ENCODE measurements at regions not wholly inside any gene's neighbourhood (a gene's known extent, or its start where the extent isn't known, plus 50 kb on each side); places are given as distances from the start of the nearest gene placed in this dataset.
"Not testable (repeated sequence)": the region's sequence is repeated elsewhere in the genome, so short reads cannot be mapped to it uniquely, and the experiment has no call there.

DNA sequence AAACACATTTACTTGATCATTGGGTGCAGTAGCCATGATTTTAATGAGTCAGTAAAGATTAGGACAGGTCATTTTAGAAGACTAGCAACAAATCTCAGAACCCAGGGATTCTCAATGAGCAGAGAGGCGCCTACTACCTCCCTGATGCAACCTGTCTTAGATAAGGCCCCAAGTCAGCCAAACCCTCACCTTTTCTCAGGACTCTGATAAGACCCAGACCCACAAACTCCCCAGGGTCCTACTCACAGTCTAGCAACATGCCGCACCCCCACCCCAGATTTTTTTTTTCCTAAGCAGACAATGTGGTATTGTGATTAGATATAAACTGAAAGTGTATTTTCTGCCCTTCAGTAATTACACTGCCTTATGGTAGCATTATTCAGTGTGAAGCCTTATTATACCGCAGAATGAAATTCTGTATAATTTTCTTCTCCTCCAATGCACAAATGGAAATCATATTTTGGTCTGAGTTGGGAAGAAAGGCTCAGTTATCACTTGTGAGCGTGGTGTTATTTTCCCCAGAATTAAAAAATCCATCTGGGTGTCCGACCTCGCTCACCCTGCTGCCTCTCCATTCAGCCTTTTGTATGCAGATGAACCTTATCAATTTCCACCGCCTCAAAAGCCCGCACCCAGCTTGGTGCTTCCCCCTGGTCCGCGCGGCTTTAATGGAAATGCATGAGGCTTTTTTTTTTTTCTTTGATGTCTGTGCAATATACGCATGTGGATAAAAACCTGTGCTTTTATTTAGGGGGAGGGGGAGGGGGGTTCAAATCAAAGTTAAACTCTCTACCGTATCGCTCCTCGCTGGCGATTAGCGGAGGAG, 122.0 kb upstream of the SOX14 start:
- no peak for DNase-seq

DNA sequence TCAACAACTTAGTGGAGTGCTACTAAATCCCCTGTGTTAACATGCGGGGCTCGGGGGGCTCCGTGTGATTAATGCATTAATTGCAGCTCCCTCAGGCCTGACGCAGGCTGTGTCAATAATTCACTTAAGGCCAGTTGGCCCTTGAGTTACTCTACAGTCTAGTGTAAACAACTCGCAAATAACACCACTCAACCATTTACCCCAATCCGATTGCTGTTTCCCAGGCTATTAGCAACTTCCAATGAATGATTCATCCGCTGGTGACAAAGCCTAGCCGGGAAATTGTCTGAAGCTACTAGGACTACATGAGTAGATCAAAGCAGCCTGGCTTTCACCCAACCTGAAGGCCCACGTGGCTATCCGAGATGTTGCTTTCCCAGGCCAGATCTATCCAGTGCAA, 121.3 kb upstream of the SOX14 start:
- no peak for DNase-seq

DNA sequence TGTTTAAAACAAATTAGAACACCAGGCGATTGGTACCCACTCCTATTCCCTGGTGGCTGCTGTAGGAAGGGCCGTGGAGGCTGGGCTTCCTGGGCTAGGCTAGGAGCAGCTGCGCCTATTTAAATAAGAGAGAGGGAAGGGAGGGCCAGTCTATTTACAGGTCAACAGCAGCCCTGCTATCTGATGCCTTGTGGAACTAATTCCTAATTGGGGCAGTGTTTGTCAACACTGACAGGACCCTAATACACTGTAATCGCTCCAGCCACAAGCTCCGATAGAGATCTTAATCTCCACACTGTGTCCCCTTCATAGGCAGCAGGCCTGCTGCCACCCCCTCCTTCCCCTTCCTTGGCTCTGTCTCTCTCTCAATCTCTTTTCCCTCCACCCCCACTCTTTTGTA, 116.9 kb upstream of the SOX14 start:
- no peak for DNase-seq

DNA sequence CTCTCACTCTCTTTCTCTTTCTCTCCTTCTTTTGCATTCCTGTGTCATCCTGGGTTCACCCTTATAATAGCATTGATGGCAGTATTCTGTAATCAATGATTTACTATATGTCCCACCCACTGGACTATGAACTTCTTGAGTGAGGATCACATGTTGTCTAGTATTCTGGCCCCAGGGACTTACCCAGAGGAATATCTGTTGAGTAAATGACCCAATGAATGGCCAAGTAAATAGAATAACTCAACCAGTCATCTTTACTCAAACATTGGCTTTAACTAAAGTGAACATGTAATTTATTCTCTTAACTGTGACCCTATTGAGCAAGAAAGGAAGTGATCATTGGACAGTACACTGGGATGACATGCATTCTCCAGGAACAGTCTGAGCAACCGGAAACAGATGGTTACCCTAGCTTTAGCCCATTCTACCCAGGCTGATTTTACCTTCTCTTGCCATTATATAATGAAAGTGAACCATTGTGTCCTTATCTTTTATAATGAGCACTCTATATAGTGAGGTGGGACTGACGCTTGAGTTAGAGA, 94.5 kb upstream of the SOX14 start:
- no peak for DNase-seq

DNA sequence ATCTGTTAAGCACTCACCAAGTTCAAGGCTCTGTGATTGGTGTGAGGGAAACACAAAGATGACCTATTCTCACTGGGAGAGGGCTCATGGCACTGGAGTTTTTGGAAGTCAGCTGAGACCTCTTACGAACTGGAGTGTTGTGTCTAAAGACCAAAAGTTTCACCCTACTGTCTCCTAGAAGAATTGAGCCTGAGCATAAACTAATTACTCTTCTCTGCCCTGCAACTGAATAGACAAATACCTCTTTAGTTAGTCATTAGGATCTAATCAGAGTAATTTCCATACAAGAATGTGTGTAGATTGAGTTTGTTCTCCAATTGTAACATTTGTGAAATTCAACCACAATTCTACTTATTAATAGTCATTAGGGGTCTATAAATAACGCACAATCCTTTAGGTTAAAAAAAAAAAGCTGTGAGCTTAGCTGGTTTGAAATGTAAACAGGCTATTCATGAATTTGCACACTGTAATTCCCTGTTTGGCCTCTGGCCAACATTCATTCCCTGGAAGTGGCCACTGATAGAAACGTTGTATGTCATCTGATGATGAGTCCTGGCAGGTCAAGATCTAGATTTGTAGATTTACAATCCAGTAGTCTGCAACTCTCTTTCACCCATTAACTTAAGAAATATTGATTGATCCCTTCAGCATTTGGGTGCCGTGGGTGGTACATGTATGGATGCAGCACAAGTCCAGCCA, 76.8 kb upstream of the SOX14 start:
- no peak for DNase-seq

DNA sequence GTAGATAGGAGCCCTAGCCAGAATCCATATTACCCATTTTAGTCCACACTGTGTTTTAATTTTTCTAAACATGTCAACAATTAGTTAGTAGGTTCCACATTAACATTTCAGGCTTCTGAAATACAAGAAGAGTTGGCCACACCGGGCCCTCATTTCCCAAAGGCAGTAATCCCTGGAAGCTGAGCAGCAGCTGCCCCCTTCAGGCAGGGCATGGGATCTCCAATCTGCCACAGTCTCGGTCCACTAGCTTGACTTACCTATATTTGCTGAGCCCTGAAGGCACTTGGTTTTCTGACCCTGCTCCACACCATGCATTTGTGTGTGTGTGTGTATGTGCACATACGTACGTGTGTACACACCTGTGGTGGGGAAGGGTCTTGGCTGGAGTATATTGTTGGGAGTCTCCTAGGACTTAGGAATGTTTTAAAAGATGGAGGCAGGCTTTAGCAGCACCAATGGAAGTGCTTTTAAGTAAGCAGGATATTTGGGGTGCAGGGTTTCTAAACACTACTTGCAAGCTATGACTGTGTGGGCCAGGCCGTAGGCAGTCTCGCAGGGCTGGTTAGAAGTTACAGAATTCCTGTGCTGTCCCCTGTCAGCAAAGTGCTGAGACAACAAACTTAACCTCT, 71.2 kb upstream of the SOX14 start:
- peak; percentile 26 for DNase-seq

DNA sequence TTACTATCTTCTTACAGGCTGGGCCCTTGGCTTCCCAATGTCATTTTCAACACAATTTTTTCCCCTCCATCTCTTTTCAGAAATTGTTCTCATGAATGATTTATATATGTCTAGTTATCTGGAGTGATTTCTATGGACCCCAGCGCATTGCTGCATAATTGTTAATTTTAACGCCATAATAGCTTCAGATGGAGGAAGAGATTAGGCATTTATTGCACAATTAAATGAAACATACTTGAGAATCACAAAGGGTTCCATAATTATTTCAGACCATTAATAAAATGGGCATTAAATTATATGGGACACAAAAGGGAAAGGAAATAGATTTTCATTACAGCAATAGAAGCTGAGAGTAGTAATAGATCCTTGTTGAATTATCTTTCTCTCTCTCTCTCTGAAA, 70.3 kb upstream of the SOX14 start:
- DNase-seq = no peak

DNA sequence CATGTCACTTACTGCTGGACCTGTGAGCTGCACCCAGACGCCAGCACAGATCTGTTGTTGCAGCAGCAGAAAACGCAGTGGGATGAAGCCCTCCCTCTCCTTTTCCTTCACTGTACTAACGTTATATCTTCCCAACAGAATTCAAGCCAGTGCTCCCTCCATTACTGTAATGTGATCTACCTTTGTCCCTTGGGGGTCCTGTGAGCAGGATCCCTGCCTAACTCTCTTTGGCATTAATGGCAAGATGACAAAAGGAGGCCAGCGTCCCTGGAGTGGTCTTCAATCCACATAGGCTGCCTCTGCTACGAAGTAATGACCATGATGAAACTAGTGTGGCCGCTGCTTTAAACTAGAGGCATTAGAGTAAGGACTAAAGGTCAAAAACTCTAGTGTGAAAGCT, 69.3 kb upstream of the SOX14 start:
- DNase-seq = no peak

DNA sequence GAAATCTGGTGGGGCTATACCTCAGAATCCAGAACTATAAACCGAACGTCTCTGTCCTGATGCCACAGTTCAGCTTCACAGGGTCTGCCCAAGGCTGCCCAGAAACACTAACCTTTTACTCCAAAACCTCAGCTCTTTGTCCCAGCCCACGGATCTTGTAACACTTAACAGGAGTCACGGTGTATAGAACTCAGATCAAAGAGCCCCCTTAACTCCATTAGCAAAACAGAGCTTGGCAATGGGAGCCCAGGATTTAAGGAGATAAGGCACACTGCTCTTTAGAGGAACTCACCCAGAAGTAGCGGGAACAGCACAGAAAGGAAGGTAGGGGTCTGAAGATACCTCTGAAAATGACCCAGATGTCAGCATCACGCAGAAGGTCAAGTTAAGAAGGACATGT, 68.8 kb upstream of the SOX14 start:
- DNase-seq = no peak

DNA sequence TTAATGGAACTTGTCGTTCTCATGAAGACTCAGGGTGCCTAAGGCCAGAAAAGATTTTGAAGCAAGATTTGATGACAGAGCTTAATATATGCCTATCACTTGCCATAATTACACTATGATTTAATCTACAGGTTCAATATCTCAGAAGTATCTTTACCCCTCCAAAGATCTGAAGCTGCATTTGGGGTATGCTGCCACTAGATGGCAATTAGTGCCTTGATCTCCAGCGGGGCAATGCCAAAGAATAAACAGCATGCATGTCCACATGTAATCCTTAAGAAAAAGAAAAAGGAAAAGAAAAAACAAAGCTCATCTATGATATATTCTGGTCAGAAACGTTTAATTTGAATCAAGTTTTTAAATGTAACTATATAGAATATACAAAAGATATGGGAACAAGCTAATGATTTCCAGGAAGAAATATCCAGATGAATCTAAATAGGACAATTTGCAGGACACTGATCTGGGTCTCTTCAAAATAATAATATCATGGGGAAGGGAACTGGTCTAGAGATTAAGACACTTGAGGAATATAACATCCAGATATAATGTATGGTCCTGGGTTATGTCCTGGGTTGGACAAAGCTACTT, 55.0 kb upstream of the SOX14 start:
- no peak for DNase-seq

DNA sequence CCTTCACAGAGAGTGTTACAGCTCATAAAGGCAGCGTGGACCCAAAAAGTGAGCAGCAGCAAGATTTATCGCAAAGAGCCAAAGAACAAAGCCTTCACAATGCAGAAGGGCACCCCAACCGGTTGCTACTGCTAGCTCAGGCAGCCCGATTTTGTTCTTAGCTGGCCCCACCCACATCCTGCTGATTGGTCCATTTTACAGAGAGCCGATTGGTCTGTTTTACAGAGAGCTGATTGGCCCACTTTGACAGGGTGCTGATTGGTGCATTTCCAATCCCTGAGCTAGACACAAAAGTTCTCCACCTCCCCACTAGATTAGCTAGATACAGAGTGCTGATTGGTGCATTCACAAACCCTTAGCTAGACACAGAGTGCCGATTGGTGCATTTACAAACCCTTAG, 50.1 kb upstream of the SOX14 start:
- DNase-seq = not testable (repeated sequence)
